Heart right ventricle (tissue), 16 donors: ENCODE measurements at regions not wholly inside any gene's neighbourhood (a gene's known extent, or its start where the extent isn't known, plus 50 kb on each side); places are given as distances from the start of the nearest gene placed in this dataset.

Source experiments
- ATAC-seq, 8 donors: fragments of 200-7000 bp; cut with Tn5 transposase; one replicate each; pipeline ENCODE4 v1.9.1; 2020; ENCODE audit warnings: mild to moderate bottlenecking in 8 of 8, moderate library complexity in 8 of 8, moderate number of reproducible peaks in 1 of 8
- DNase-seq, 2 donors: peaks; one replicate each; pipeline ENCODE4 v3.0.0-alpha.2; 2020
- H3K27ac ChIP-seq, 10 donors: fragments of 200-600 bp; sonication (generic) in 2 of 10; one replicate each; pipeline versions ENCODE4 v1.5.0 to v1.8.0; 2020 to 2022; ENCODE audit warnings: mild to moderate bottlenecking in 3 of 10
- H3K27me3 ChIP-seq, 7 donors: fragments of 200-600 bp; one replicate each; pipeline ENCODE4 v1.8.0; 2021 to 2022; ENCODE audit warnings: mild to moderate bottlenecking in 2 of 7
- H3K36me3 ChIP-seq, 9 donors: fragments of 200-600 bp; sonication (generic) in 1 of 9; one replicate each; pipeline versions ENCODE4 v1.5.0 to v1.8.0; 2020 to 2022; ENCODE audit warnings: mild to moderate bottlenecking in 2 of 9
- H3K4me1 ChIP-seq, 9 donors: fragments of 200-600 bp; sonication (generic) in 1 of 9; one replicate each; pipeline versions ENCODE4 v1.5.0 to v1.8.0; 2020 to 2022; ENCODE audit warnings: mild to moderate bottlenecking in 4 of 9
- H3K4me3 ChIP-seq, 10 donors: fragments of 200-600 bp; sonication (generic) in 2 of 10; one replicate each; pipeline versions ENCODE4 v1.5.0 to v1.8.0; 2020 to 2022; ENCODE audit warnings: mild to moderate bottlenecking in 7 of 10, moderate library complexity in 2 of 10
- H3K9me3 ChIP-seq, 11 donors: fragments of 200-600 bp in 10 of 11; sonication (generic) in 2 of 11; one replicate each; pipeline versions ENCODE4 v1.5.0 to v1.8.0; 2013 to 2022; ENCODE audit warnings: mild to moderate bottlenecking in 2 of 11, control low read depth in 1 of 11, moderate library complexity in 1 of 11
- WGBS, 2 donors: extraction: QIAGEN DNeasy Blood & Tissue Kit; methylation state at CpG; one replicate each; pipeline ENCODE4 v1.1.7; 2013; ENCODE audit warnings: inconsistent platforms in 1 of 2; 5-methylcytosine and 5-hydroxymethylcytosine counted together
- intact Hi-C, 10 donors: fragments of 100-400 bp; cut with DNase I; formaldehyde crosslinking; loops; one replicate each; pipeline versions ENCODE4 v1.11.1 to v1.14.2; 2022
- TF ChIP-seq, protein P1 (sequence below), 9 donors: fragments of 200-600 bp; sonication (generic) in 2 of 9; IDR thresholded peaks; one replicate each; pipeline versions ENCODE4 v1.5.0 to v1.8.0; 2021 to 2022; ENCODE audit warnings: antibody characterized with exemption in 9 of 9, mild to moderate bottlenecking in 5 of 9, moderate library complexity in 1 of 9
- donor health status: Arrhythmogenic right ventricular cardiomyopathy.
- donor health status: ischemic (EF 13 %, LVEDD 7.1; RV severe dilation, severe dysfunction).
- donor health status: healthy with polysubstance abuse.
- donor health status: DM: no; HTN: yes; CAD: no.
- donor health status: DM: no; HTN: no; CAD: no.
- donor health status: ischemic (EF 25% LVEDD 6.9; RV normal size, moderate dysfunction).
- donor health status: ischemic (EF 25% LVEDD 5.7; RV mildly dilated, moderate dysfunction).
- donor health status: healthy.
- donor health status: DM: yes; HTN: yes; CAD: no.
- donor health status: Ischemic cardiomyopathy.
- donor health status: ischemic (EF 35%, LVEDD 5.7; RV mildly dilated, moderate dysfunction).
- donor health status: nonischemic (EF 11% LVEDD 7.7; RV severe dilation, severe dysfunction).
- donor health status: DM: yes; HTN: yes; CAD: no.
- donor health status: PGD.
- donor health status: ischemic (EF 29% LVEDD 5.4; RV normal size, mild dysfunction).
- donor health status: nonischemic (EF 23%, LVEDD 6.1; RV moderate dilation, normal function).

DNA sequence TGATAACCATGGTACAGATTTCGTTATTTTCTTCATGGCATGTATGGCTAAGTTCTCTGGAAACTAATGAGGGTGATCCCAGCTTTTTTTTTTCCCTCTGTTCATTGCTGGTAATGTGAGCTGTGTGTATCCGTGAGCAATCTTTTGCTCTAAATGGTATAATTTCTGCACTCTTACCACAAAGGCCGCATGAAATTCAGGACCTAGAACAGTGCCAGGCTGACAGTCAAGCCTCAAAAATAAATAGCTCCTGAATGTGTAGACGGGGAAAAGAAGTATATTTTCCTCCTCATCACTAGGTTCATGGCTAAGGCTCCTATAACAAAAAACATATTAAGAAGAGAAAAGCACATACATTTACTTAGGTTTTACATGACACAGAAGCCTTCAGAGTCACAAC lies 140.2 kb upstream of the RMST start:
- ATAC-seq, result no peak
- no peak overlapping the region for H3K4me3 ChIP-seq
- H3K9me3 ChIP-seq, result no peaks in the 10 kb centered on the region
- H3K27ac ChIP-seq, result no peak overlapping the region
- no peaks in the 10 kb centered on the region for H3K36me3 ChIP-seq
- 53 to 62% methylated on average over 4 of the region's 4 CpGs for WGBS, 2 donors
- TF ChIP-seq, protein P1, sequence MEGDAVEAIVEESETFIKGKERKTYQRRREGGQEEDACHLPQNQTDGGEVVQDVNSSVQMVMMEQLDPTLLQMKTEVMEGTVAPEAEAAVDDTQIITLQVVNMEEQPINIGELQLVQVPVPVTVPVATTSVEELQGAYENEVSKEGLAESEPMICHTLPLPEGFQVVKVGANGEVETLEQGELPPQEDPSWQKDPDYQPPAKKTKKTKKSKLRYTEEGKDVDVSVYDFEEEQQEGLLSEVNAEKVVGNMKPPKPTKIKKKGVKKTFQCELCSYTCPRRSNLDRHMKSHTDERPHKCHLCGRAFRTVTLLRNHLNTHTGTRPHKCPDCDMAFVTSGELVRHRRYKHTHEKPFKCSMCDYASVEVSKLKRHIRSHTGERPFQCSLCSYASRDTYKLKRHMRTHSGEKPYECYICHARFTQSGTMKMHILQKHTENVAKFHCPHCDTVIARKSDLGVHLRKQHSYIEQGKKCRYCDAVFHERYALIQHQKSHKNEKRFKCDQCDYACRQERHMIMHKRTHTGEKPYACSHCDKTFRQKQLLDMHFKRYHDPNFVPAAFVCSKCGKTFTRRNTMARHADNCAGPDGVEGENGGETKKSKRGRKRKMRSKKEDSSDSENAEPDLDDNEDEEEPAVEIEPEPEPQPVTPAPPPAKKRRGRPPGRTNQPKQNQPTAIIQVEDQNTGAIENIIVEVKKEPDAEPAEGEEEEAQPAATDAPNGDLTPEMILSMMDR (IDR thresholded peaks at IDR 0.05), result no peak
- DNase-seq, result no peak
- H3K27me3 ChIP-seq, result peaks cover 0 to 16% (median 7%) of the 10 kb centered on the region in 7 donors
- intact Hi-C loops, result no loop called here
- H3K4me1 ChIP-seq, result no peaks in the 10 kb centered on the region

DNA sequence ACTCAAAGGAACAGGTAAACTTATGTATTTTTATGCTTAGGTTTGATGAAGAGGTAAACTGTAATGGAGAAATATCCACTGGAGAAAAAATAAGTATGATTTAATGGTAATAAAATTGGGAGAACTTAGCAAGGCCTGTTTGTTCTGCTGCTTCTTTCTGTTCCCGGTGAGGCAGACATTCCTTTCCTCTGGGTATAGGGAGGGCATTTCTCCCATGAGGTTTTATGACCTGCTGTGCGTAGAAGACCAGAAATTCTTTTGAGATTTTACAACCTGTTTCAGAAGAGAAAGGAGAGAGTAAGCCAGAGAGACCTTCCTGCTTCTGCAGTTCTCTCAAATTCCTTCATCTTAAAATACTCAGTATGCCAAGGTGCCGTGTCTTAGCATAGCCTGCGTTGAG lies 139.4 kb upstream of the RMST start:
- intact Hi-C loops, result no loop called here
- H3K4me1 ChIP-seq, result no peaks in the 10 kb centered on the region
- 81 to 82% methylated on average over 4 of the region's 4 CpGs for WGBS, 2 donors
- TF ChIP-seq, protein P1 (IDR thresholded peaks at IDR 0.05), result no peak
- H3K4me3 ChIP-seq, result no peak overlapping the region
- no peaks in the 10 kb centered on the region for H3K9me3 ChIP-seq
- ATAC-seq (no peak), DNase-seq (no peak)
- H3K27me3 ChIP-seq, result peaks cover 0 to 16% (median 7%) of the 10 kb centered on the region in 7 donors
- no peak overlapping the region for H3K27ac ChIP-seq
- no peaks in the 10 kb centered on the region for H3K36me3 ChIP-seq

- 49% methylated on average over 7 of the region's 7 CpGs for WGBS, 2 donors
- intact Hi-C loops, result no loop called here
- H3K27me3 ChIP-seq, result peaks cover 0 to 16% (median 7%) of the 10 kb centered on the region in 7 donors
- TF ChIP-seq, protein P1 (IDR thresholded peaks at IDR 0.05), result no peak
- H3K36me3 ChIP-seq, result no peaks in the 10 kb centered on the region
- DNase-seq, result no peak
- H3K9me3 ChIP-seq, result no peaks in the 10 kb centered on the region
- no peak overlapping the region for H3K27ac ChIP-seq
- H3K4me3 ChIP-seq, result no peak overlapping the region
- no peak for ATAC-seq
- no peaks in the 10 kb centered on the region for H3K4me1 ChIP-seq
These were observed 138.1 kb upstream of the RMST start for GRCh38 chr12:97324471-97324870.

DNA sequence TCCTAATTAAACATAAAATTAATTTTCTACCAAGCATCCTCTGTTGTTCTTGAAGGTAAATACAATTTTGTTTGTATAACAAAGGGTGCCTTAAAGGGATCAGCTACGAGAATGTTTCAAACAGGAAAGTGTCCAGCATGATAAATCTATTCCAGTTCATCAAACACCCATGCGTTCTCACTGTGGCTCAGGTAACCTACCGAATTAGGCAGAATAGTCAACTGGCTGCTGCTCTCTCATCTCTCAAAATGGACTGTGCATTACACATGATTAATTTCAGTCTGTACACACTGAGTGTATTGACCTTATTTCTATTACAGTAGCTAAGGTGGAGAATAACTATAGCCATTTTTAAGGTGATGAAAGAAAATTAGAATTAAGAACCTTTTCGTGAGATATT lies 127.5 kb upstream of the RMST start:
- ATAC-seq, result no peak
- no peak overlapping the region for H3K27ac ChIP-seq
- WGBS, 2 donors, result 77 to 82% methylated on average over 4 of the region's 4 CpGs
- H3K4me1 ChIP-seq, result no peaks in the 10 kb centered on the region
- H3K27me3 ChIP-seq, result peaks cover 0 to 9% (median 0%) of the 10 kb centered on the region in 7 donors
- no peaks in the 10 kb centered on the region for H3K9me3 ChIP-seq
- TF ChIP-seq, protein P1 (IDR thresholded peaks at IDR 0.05), result no peak
- intact Hi-C loops, result no loop called here
- H3K36me3 ChIP-seq, result no peaks in the 10 kb centered on the region
- no peak for DNase-seq
- no peak overlapping the region for H3K4me3 ChIP-seq
